ENCODE measurements at regions not wholly inside any gene's neighbourhood (a gene's known extent, or its start where the extent isn't known, plus 50 kb on each side); places are given as distances from the start of the nearest gene placed in this dataset.

GRCh38 chr19:28516415-28516872 lies 696.5 kb downstream of the UQCRFS1 start:
- no peak for DNase-seq

GRCh38 chr19:28514166-28514565 lies 698.8 kb downstream of the UQCRFS1 start:
- DNase-seq: no peak

- no peak for DNase-seq
Observed at GRCh38 chr19:28511655-28512054, 701.3 kb downstream of the UQCRFS1 start.

GRCh38 chr19:28509079-28509895 lies 703.7 kb downstream of the UQCRFS1 start:
- no peak for DNase-seq

GRCh38 chr19:28508666-28509065 lies 704.3 kb downstream of the UQCRFS1 start:
- no peak for DNase-seq

GRCh38 chr19:28505933-28506332 lies 707.0 kb downstream of the UQCRFS1 start:
- no peak for DNase-seq

GRCh38 chr19:28505134-28505533 lies 707.8 kb downstream of the UQCRFS1 start:
- DNase-seq: no peak

- DNase-seq: no peak
Observed at GRCh38 chr19:28504727-28505126, 708.2 kb downstream of the UQCRFS1 start.

GRCh38 chr19:28504139-28504538 lies 708.8 kb downstream of the UQCRFS1 start:
- DNase-seq: no peak

GRCh38 chr19:28502879-28503734 lies 709.8 kb downstream of the UQCRFS1 start:
- DNase-seq: no peak

GRCh38 chr19:28501976-28502375 lies 711.0 kb downstream of the UQCRFS1 start:
- no peak for DNase-seq

GRCh38 chr19:28500982-28501630 lies 711.8 kb downstream of the UQCRFS1 start:
- DNase-seq: no peak

GRCh38 chr19:28500296-28500695 lies 712.7 kb downstream of the UQCRFS1 start:
- DNase-seq: no peak

- no peak for DNase-seq
Observed at GRCh38 chr19:28498404-28498976, 714.5 kb downstream of the UQCRFS1 start.

GRCh38 chr19:28497887-28498286 lies 715.1 kb downstream of the UQCRFS1 start:
- DNase-seq: no peak

- no peak for DNase-seq
Observed at GRCh38 chr19:28497137-28497536, 715.8 kb downstream of the UQCRFS1 start.

GRCh38 chr19:28495046-28495445 lies 717.9 kb downstream of the UQCRFS1 start:
- no peak for DNase-seq

- DNase-seq: no peak
Observed at GRCh38 chr19:28494461-28494860, 718.5 kb downstream of the UQCRFS1 start.

- DNase-seq: no peak
Observed at GRCh38 chr19:28493884-28494283, 719.1 kb downstream of the UQCRFS1 start.

- DNase-seq: no peak
Observed at GRCh38 chr19:28492621-28493020, 720.3 kb downstream of the UQCRFS1 start.

- no peak for DNase-seq
Observed at GRCh38 chr19:28492201-28492600, 720.8 kb downstream of the UQCRFS1 start.

Measured in anterior cingulate cortex (tissue), 58 donors.